Psoas muscle (tissue), 7 donors: ENCODE measurements at regions not wholly inside any gene's neighbourhood (a gene's known extent, or its start where the extent isn't known, plus 50 kb on each side); places are given as distances from the start of the nearest gene placed in this dataset.

Experiments
- ATAC-seq, 4 donors: fragments of 200-7000 bp; cut with Tn5 transposase; one replicate each; pipeline ENCODE4 v1.9.1; 2020; ENCODE audit warnings: moderate library complexity in 3 of 4, mild to moderate bottlenecking in 2 of 4
- DNase-seq, 2 donors: peaks; one replicate each; pipeline ENCODE4 v3.0.0-alpha.2; 2020
- H3K27ac ChIP-seq: fragments of 200-600 bp; one replicate; pipeline ENCODE4 v1.8.0; 2022
- H3K27me3 ChIP-seq, 3 donors: fragments of 200-600 bp in 1 of 3; one replicate each; pipeline versions ENCODE4 v1.6.1 to v1.8.0; 2013 to 2022; ENCODE audit warnings: low read length in 2 of 3, mild to moderate bottlenecking in 2 of 3, moderate library complexity in 1 of 3; ENCODE audit not compliant: insufficient read depth in 3 of 3
- H3K36me3 ChIP-seq, 2 donors: fragments of 200-600 bp in 1 of 2; one replicate each; pipeline versions ENCODE4 v1.6.1 to v1.8.0; 2013 to 2022; ENCODE audit warnings: low read depth in 1 of 2, mild to moderate bottlenecking in 1 of 2, moderate library complexity in 1 of 2; ENCODE audit not compliant: insufficient read depth in 1 of 2
- H3K4me1 ChIP-seq: fragments of 200-600 bp; one replicate; pipeline ENCODE4 v1.8.0; 2022
- H3K4me3 ChIP-seq: fragments of 200-600 bp; one replicate; pipeline ENCODE4 v1.8.0; 2022; ENCODE audit warnings: mild to moderate bottlenecking
- H3K9me3 ChIP-seq: fragments of 200-600 bp; one replicate; pipeline ENCODE4 v1.8.0; 2022
- CTCF ChIP-seq: fragments of 200-600 bp; IDR thresholded peaks from one replicate; pipeline ENCODE4 v1.8.0; 2022; ENCODE audit warnings: antibody characterized with exemption
- WGBS, 3 donors: extraction: QIAGEN DNeasy Blood & Tissue Kit; methylation state at CpG; one replicate each; pipeline versions ENCODE4 v1.1.6 to v1.1.7; 2013; 5-methylcytosine and 5-hydroxymethylcytosine counted together
- intact Hi-C, 2 donors: fragments of 100-400 bp; cut with DNase I; formaldehyde crosslinking; loops; one replicate each; pipeline versions ENCODE4 v1.11.0 to v1.14.2; 2022
- donor health status: healthy with polysubstance abuse.
- donor health status: DM: no; HTN: no; CAD: no; lungs with moderate emphysema.
- donor health status: Bipolar disorder and iron deficiency.
- donor health status: healthy.
- donor health status: DM: yes; HTN: yes; CAD: no.
- donor health status: DM: no; HTN: no; CAD: no.
- donor health status: DM: yes; HTN: yes; CAD: no.

GRCh38 chr2:39855856-39856255 is 76.8 kb upstream of the THUMPD2 start:
- DNase-seq (no peak), ATAC-seq (no peak)
- Histone ChIP-seq H3K9me3 (no peaks in the 10 kb centered on the region), H3K27me3 (no peaks in the 10 kb centered on the region), H3K4me1 (peaks cover 7% of the 10 kb centered on the region), H3K4me3 (no peak overlapping the region), H3K36me3 (no peaks in the 10 kb centered on the region), H3K27ac (no peak overlapping the region)
- intact Hi-C loops, result no loop called here
- WGBS, 3 donors, result 91 to 95% (median 93%) methylated on average over 3 of the region's 3 CpGs
- TF ChIP-seq CTCF, result no peak

GRCh38 chr2:39854771-39855170 is 75.7 kb upstream of the THUMPD2 start:
- ATAC-seq, result no peak
- Histone ChIP-seq H3K27me3 (no peaks in the 10 kb centered on the region), H3K27ac (no peak overlapping the region), H3K4me3 (no peak overlapping the region), H3K36me3 (no peaks in the 10 kb centered on the region), H3K4me1 (peaks cover 7% of the 10 kb centered on the region), H3K9me3 (no peaks in the 10 kb centered on the region)
- WGBS, 3 donors, result 86 to 92% (median 89%) methylated on average over 5 of the region's 5 CpGs
- DNase-seq, result no peak
- no peak for TF ChIP-seq CTCF
- intact Hi-C loops, result no loop called here

GRCh38 chr2:39852831-39853230 is 73.8 kb upstream of the THUMPD2 start:
- Histone ChIP-seq H3K27ac (no peak overlapping the region), H3K36me3 (no peaks in the 10 kb centered on the region), H3K4me1 (peaks cover 7% of the 10 kb centered on the region), H3K27me3 (no peaks in the 10 kb centered on the region), H3K9me3 (no peaks in the 10 kb centered on the region), H3K4me3 (no peak overlapping the region)
- intact Hi-C loops, result no loop called here
- DNase-seq (no peak), ATAC-seq (no peak)
- TF ChIP-seq CTCF, result no peak
- WGBS, 3 donors, result 81 to 94% (median 85%) methylated on average over 1 of the region's 1 CpG

GRCh38 chr2:39851651-39852110 is 72.6 kb upstream of the THUMPD2 start:
- H3K27ac ChIP-seq, result no peak overlapping the region
- intact Hi-C loops, result no loop called here

More at GRCh38 chr2:39851651-39852110, 72.6 kb upstream of the THUMPD2 start:
- WGBS, 3 donors, result 8 to 15% (median 9%) methylated on average over 3 of the region's 3 CpGs
- Histone ChIP-seq H3K36me3 (no peaks in the 10 kb centered on the region), H3K4me1 (peaks cover 7% of the 10 kb centered on the region), H3K27me3 (no peaks in the 10 kb centered on the region), H3K4me3 (no peak overlapping the region), H3K9me3 (no peaks in the 10 kb centered on the region)
- TF ChIP-seq CTCF, result no peak
- ATAC-seq, result no peak
- no peak for DNase-seq
